SK-N-SH (cell line): ENCODE measurements at regions not wholly inside any gene's neighbourhood (a gene's known extent, or its start where the extent isn't known, plus 50 kb on each side); places are given as distances from the start of the nearest gene placed in this dataset.

Experiments used
- FOXM1 ChIP-seq: IDR thresholded peaks from 2 replicates; pipeline ENCODE4 v1.4.0; 2012; ENCODE audit warnings: low read depth, mild to moderate bottlenecking
- POLR2AphosphoS5 ChIP-seq: IDR thresholded peaks from 2 replicates; pipeline ENCODE4 v1.6.1; 2012; ENCODE audit warnings: low read depth, low read length
- SMC3 ChIP-seq: IDR thresholded peaks from 2 replicates; pipeline ENCODE4 v1.6.1; 2012; ENCODE audit warnings: low read depth, low read length, improper control_type of control experiment
- TF ChIP-seq, protein P1 (sequence below): fragments of 200-600 bp; sonication (generic); IDR thresholded peaks from 2 replicates; pipeline ENCODE4 v1.6.1; 2017; ENCODE audit warnings: antibody characterized with exemption, mild to moderate bottlenecking, moderate library complexity

GRCh38 chr4:135194477-135194876 is 992.9 kb upstream of the PABPC4L start:
- TF ChIP-seq, protein P1, sequence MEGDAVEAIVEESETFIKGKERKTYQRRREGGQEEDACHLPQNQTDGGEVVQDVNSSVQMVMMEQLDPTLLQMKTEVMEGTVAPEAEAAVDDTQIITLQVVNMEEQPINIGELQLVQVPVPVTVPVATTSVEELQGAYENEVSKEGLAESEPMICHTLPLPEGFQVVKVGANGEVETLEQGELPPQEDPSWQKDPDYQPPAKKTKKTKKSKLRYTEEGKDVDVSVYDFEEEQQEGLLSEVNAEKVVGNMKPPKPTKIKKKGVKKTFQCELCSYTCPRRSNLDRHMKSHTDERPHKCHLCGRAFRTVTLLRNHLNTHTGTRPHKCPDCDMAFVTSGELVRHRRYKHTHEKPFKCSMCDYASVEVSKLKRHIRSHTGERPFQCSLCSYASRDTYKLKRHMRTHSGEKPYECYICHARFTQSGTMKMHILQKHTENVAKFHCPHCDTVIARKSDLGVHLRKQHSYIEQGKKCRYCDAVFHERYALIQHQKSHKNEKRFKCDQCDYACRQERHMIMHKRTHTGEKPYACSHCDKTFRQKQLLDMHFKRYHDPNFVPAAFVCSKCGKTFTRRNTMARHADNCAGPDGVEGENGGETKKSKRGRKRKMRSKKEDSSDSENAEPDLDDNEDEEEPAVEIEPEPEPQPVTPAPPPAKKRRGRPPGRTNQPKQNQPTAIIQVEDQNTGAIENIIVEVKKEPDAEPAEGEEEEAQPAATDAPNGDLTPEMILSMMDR, result no peak
- no peak for TF ChIP-seq FOXM1
- no peak for TF ChIP-seq POLR2AphosphoS5
- no peak for TF ChIP-seq SMC3
